AG09319 (cell line): ENCODE measurements at regions not wholly inside any gene's neighbourhood (a gene's known extent, or its start where the extent isn't known, plus 50 kb on each side); places are given as distances from the start of the nearest gene placed in this dataset.

Source experiments
- DNase-seq: peaks from one replicate; pipeline ENCODE4 v3.0.0-alpha.2; 2010; ENCODE audit warnings: low read depth; ENCODE audit errors: extremely low read depth
- CTCF ChIP-seq: IDR thresholded peaks from 2 replicates; pipeline ENCODE4 v1.5.1; 2011; ENCODE audit warnings: low read depth, mild to moderate bottlenecking, inconsistent platforms, low read length, moderate library complexity

- no peak for DNase-seq
- TF ChIP-seq CTCF, result no peak
Measured at GRCh38 chrX:117751155-117751554, 365.5 kb downstream of the KLHL13 start.

- no peak for TF ChIP-seq CTCF
- DNase-seq, result no peak
Measured at GRCh38 chrX:117744958-117745357, 371.7 kb downstream of the KLHL13 start.

GRCh38 chrX:117743469-117744251, 372.9 kb downstream of the KLHL13 start:
- peak; percentile 13 for TF ChIP-seq CTCF

GRCh38 chrX:117713411-117713810, 403.2 kb downstream of the KLHL13 start:
- DNase-seq, result no peak
- no peak for TF ChIP-seq CTCF

More at GRCh38 chrX:117743469-117744251, 372.9 kb downstream of the KLHL13 start:
- DNase-seq, result no peak

GRCh38 chrX:117711782-117712181, 404.8 kb downstream of the KLHL13 start:
- TF ChIP-seq CTCF, result no peak
- DNase-seq, result no peak

GRCh38 chrX:117707948-117708743, 408.5 kb downstream of the KLHL13 start:
- DNase-seq, result no peak
- TF ChIP-seq CTCF, result no peak

GRCh38 chrX:117701050-117701449, 415.6 kb downstream of the KLHL13 start:
- no peak for DNase-seq
- no peak for TF ChIP-seq CTCF
